IMR-90 (cell line): ENCODE measurements at regions not wholly inside any gene's neighbourhood (a gene's known extent, or its start where the extent isn't known, plus 50 kb on each side); places are given as distances from the start of the nearest gene placed in this dataset.

ENCODE experiments used
- ATAC-seq: fragments of 200-7000 bp; cut with Tn5 transposase; 2 replicates; pipeline ENCODE4 v1.9.1; 2020; ENCODE audit warnings: low read depth, mild to moderate bottlenecking, moderate library complexity
- BruUV-seq: library from RNA; stranded (reverse); fragments of 400-500 nt; replicated peaks from 2 replicates; lab custom pipeline; 2021; lab: Mats Ljungman, UMichigan
- CTCF ChIA-PET: fragments of 300-600 bp; formaldehyde crosslinking; extraction: SDS; loops from one replicate; lab custom pipeline; 2021; ENCODE audit warnings: antibody characterized with exemption; lab: Yijun Ruan, JAX
- POLR2A ChIA-PET: fragments of 300-600 bp; sonication (Branson Sonifier 250); formaldehyde crosslinking; loops from one replicate; lab custom pipeline; 2022; ENCODE audit warnings: antibody characterized with exemption; ENCODE audit not compliant: unreplicated experiment; lab: Charles Lee
- DNase-seq: peaks from one replicate; pipeline ENCODE4 v3.0.0; 2013
- H2AFZ ChIP-seq: replicated peaks from 2 replicates; pipeline ENCODE3; 2013; ENCODE audit warnings: low read length, mild to moderate bottlenecking; ENCODE audit not compliant: poor library complexity
- H2AK5ac ChIP-seq: 2 replicates; pipeline ENCODE4 v1.6.1; 2013; ENCODE audit warnings: low read depth, low read length, inconsistent platforms
- H2AK9ac ChIP-seq: replicated peaks from 2 replicates; pipeline ENCODE3; 2013; ENCODE audit warnings: mild to moderate bottlenecking, low read depth, low read length, moderate library complexity; ENCODE audit not compliant: poor library complexity
- H2BK120ac ChIP-seq: 2 replicates; pipeline ENCODE4 v1.6.1; 2013; ENCODE audit warnings: low read depth, low read length, inconsistent platforms
- H2BK15ac ChIP-seq: 3 replicates; pipeline ENCODE4 v1.6.1; 2013; ENCODE audit warnings: low read depth, low read length, inconsistent platforms
- H2BK20ac ChIP-seq: 2 replicates; pipeline ENCODE4 v1.6.1; 2013; ENCODE audit warnings: low read depth, mild to moderate bottlenecking, inconsistent platforms, low read length, moderate library complexity
- H2BK5ac ChIP-seq: 2 replicates; pipeline ENCODE4 v1.6.1; 2013; ENCODE audit warnings: mild to moderate bottlenecking, low read depth, low read length, inconsistent platforms; ENCODE audit not compliant: poor library complexity, severe bottlenecking
- H3K14ac ChIP-seq: replicated peaks from 2 replicates; pipeline ENCODE4 v1.6.1; 2013; ENCODE audit warnings: low read depth, low read length, inconsistent platforms
- H3K18ac ChIP-seq: 2 replicates; pipeline ENCODE4 v1.6.1; 2013; ENCODE audit warnings: low read depth, low read length, control low read depth
- H3K23ac ChIP-seq: 2 replicates; pipeline ENCODE4 v1.6.1; 2013; ENCODE audit warnings: low read depth, low read length, inconsistent platforms
- H3K27ac ChIP-seq: 2 replicates; pipeline ENCODE4 v1.5.1; 2013; ENCODE audit warnings: mild to moderate bottlenecking, control low read depth, low read length; ENCODE audit not compliant: insufficient read depth
- H3K27me3 ChIP-seq: 2 replicates; pipeline ENCODE4 v1.6.1; 2013; ENCODE audit warnings: low read length; ENCODE audit not compliant: control insufficient read depth, insufficient read depth
- H3K36me3 ChIP-seq: 2 replicates; pipeline ENCODE4 v1.6.1; 2013; ENCODE audit warnings: low read length, mixed read lengths; ENCODE audit not compliant: control insufficient read depth, insufficient read depth
- H3K4ac ChIP-seq: 2 replicates; pipeline ENCODE4 v1.6.1; 2013; ENCODE audit warnings: low read depth, low read length, inconsistent platforms
- H3K4me1 ChIP-seq: 2 replicates; pipeline ENCODE4 v1.6.1; 2013; ENCODE audit warnings: low read length, mixed read lengths; ENCODE audit not compliant: control insufficient read depth, insufficient read depth
- H3K4me2 ChIP-seq: 2 replicates; pipeline ENCODE4 v1.6.1; 2013; ENCODE audit warnings: low read depth, mild to moderate bottlenecking, control low read depth, low read length, moderate library complexity
- H3K4me3 ChIP-seq: 2 replicates; pipeline ENCODE4 v1.5.1; 2013; ENCODE audit warnings: low read depth, mild to moderate bottlenecking, control low read depth, low read length, moderate library complexity; ENCODE audit not compliant: insufficient read depth
- H3K56ac ChIP-seq: 2 replicates; pipeline ENCODE4 v1.6.1; 2013; ENCODE audit warnings: low read length, inconsistent platforms; ENCODE audit not compliant: insufficient read depth; ENCODE audit errors: extremely low read depth
- H3K79me1 ChIP-seq, 2 experiments: 2 replicates each; pipeline ENCODE4 v1.6.1; 2013; ENCODE audit warnings: low read length in 2 of 2, inconsistent platforms in 1 of 2, low read depth in 1 of 2
- H3K9ac ChIP-seq: 2 replicates; pipeline ENCODE4 v1.6.1; 2013; ENCODE audit warnings: low read depth, low read length, control low read depth
- H3K9me1 ChIP-seq: 2 replicates; pipeline ENCODE4 v1.6.1; 2013; ENCODE audit warnings: low read length, inconsistent platforms; ENCODE audit not compliant: insufficient read depth
- H3K9me3 ChIP-seq: 2 replicates; pipeline ENCODE4 v1.6.1; 2013; ENCODE audit warnings: low read length; ENCODE audit not compliant: control insufficient read depth, insufficient read depth
- H4K20me1 ChIP-seq: 2 replicates; pipeline ENCODE4 v1.6.1; 2013; ENCODE audit warnings: low read length, inconsistent platforms; ENCODE audit not compliant: insufficient read depth
- H4K5ac ChIP-seq: 2 replicates; pipeline ENCODE4 v1.6.1; 2013; ENCODE audit warnings: mild to moderate bottlenecking, low read depth, low read length, control low read depth
- H4K8ac ChIP-seq, 2 experiments: 2 replicates each; pipeline ENCODE4 v1.6.1; 2013; ENCODE audit warnings: low read depth in 2 of 2, low read length in 2 of 2, control low read depth in 1 of 2, inconsistent platforms in 1 of 2
- H4K91ac ChIP-seq: 2 replicates; pipeline ENCODE4 v1.6.1; 2013; ENCODE audit warnings: low read depth, low read length, inconsistent platforms; ENCODE audit not compliant: insufficient read depth
- BHLHE40 ChIP-seq: fragments of 150-350 bp; IDR thresholded peaks from 2 replicates; pipeline ENCODE4 v1.6.1; 2016; ENCODE audit warnings: mild to moderate bottlenecking, low read depth, low read length
- CEBPB ChIP-seq: IDR thresholded peaks from 2 replicates; pipeline ENCODE4 v1.6.1; 2012; ENCODE audit warnings: low read depth, low read length, improper control_type of control experiment
- CHD1 ChIP-seq: IDR thresholded peaks from 2 replicates; pipeline ENCODE4 v1.6.1; 2012; ENCODE audit warnings: low read depth, low read length, improper control_type of control experiment
- FOS ChIP-seq: fragments of 150-350 bp; IDR thresholded peaks from 2 replicates; pipeline ENCODE4 v1.6.1; 2016; ENCODE audit warnings: low read depth, low read length
- MAFK ChIP-seq: IDR thresholded peaks from 2 replicates; pipeline ENCODE4 v1.6.1; 2012; ENCODE audit warnings: low read depth, low read length, improper control_type of control experiment
- MAZ ChIP-seq: IDR thresholded peaks from 2 replicates; pipeline ENCODE4 v1.6.1; 2012; ENCODE audit warnings: low read depth, mild to moderate bottlenecking, low read length, improper control_type of control experiment, moderate library complexity, borderline replicate concordance
- NFE2L2 ChIP-seq: fragments of 150-350 bp; IDR thresholded peaks from 2 replicates; pipeline ENCODE4 v1.6.1; 2016; ENCODE audit warnings: low read depth, mild to moderate bottlenecking, low read length
- POLR2A ChIP-seq: IDR thresholded peaks from 2 replicates; pipeline ENCODE4 v1.6.1; 2012; ENCODE audit warnings: mild to moderate bottlenecking, low read depth, low read length
- RAD21 ChIP-seq: IDR thresholded peaks from 2 replicates; pipeline ENCODE4 v1.6.1; 2012; ENCODE audit warnings: low read length, improper control_type of control experiment
- RCOR1 ChIP-seq: IDR thresholded peaks from 2 replicates; pipeline ENCODE4 v1.6.1; 2012; ENCODE audit warnings: mild to moderate bottlenecking, low read length, improper control_type of control experiment; ENCODE audit not compliant: insufficient replicate concordance
- RFX5 ChIP-seq: IDR thresholded peaks from 2 replicates; pipeline ENCODE4 v1.8.0; 2012; ENCODE audit warnings: low read depth, mild to moderate bottlenecking, low read length, moderate library complexity
- SMC3 ChIP-seq: fragments of 150-350 bp; IDR thresholded peaks from 2 replicates; pipeline ENCODE4 v1.6.1; 2016; ENCODE audit warnings: low read depth, mild to moderate bottlenecking, antibody characterized with exemption, low read length, moderate library complexity
- WGBS, 2 experiments: methylation state at CpG; one replicate each; pipeline versions ENCODE4 v1.1.5 to v1.1.7; 2013; ENCODE audit warnings: missing lambda C conversion rate in 2 of 2; ENCODE audit not compliant: insufficient read length in 1 of 2; ENCODE audit errors: extremely low coverage in 2 of 2; 5-methylcytosine and 5-hydroxymethylcytosine counted together
- dilution Hi-C: fragments of 300-500 bp; cut with HindIII; formaldehyde crosslinking; loops from one replicate; pipeline ENCODE4 v1.14.3; 2018; ENCODE audit warnings: low sequenced_read_pairs; ENCODE audit not compliant: unreplicated experiment
- in situ Hi-C: fragments of 300-500 bp; cut with MboI; formaldehyde crosslinking; loops from 3 replicates; pipeline ENCODE4 v1.14.3; 2019; ENCODE audit warnings: low sequenced_read_pairs, inconsistent platforms, mixed read lengths
- intact Hi-C: fragments of 100-400 bp; cut with micrococcal nuclease; formaldehyde crosslinking; loops from 2 replicates; pipeline ENCODE4 v1.10.0; 2022
- TF ChIP-seq, protein P1 (sequence below): conservative IDR thresholded peaks from 2 replicates; pipeline ENCODE4 v1.5.1; 2012; ENCODE audit warnings: mild to moderate bottlenecking, low read depth, low read length, improper control_type of control experiment
- TF ChIP-seq, protein P2 (sequence below): fragments of 150-350 bp; IDR thresholded peaks from 2 replicates; pipeline ENCODE4 v1.6.1; 2016; ENCODE audit warnings: low read depth, mild to moderate bottlenecking, low read length, moderate library complexity, borderline replicate concordance
- TF ChIP-seq, protein P3 (sequence below): fragments of 150-350 bp; IDR thresholded peaks from 2 replicates; pipeline ENCODE4 v1.6.1; 2017; ENCODE audit warnings: mild to moderate bottlenecking, antibody characterized with exemption, low read length, low read depth

- H2BK20ac ChIP-seq, result peak overlapping the region; percentile 55; the same call in 1 of the 2 replicates
- peak overlapping the region; percentile 18 for H2AK5ac ChIP-seq
- peak overlapping the region; percentile 72 for H2BK15ac ChIP-seq
- dilution Hi-C loops (no loop called here), intact Hi-C loops (loop anchor here (2.0 to 5.0 kb wide), 8 partner anchors 61 to 656 kb away; no protein-coding TSS in a partner anchor), in situ Hi-C loops (loop anchor here (10.0 kb wide), 1 partner anchor 353 kb away; no protein-coding TSS in a partner anchor)
- peak overlapping the region; percentile 64 for H3K9ac ChIP-seq
- H3K27ac ChIP-seq, result peak overlapping the region; percentile 81
- ATAC-seq, result peak; percentile 73
- peaks cover 23 to 43% of the 10 kb centered on the region in 2 experiments; a peak in 3 of 4 replicates for H3K79me1 ChIP-seq
- ChIA-PET CTCF (interaction anchor here (0.6 to 1.6 kb wide), 10 partner anchors 14 to 351 kb away, joined by 3 to 7 read pairs (median 4); no protein-coding TSS in a partner anchor), POLR2A (interaction anchor here (0.9 kb wide), 1 partner anchor 653 kb away, joined by 3 read pairs; no protein-coding TSS in a partner anchor)
- H3K4me2 ChIP-seq, result peak overlapping the region; percentile 96
- H3K14ac ChIP-seq, result peak overlapping the region; percentile 70
- DNase-seq, result peak; percentile 34
- WGBS, 2 experiments, result 0% methylated on average over 17 of the region's 66 CpGs; no CpG with 5 or more reads in 1 of the 2 experiments
- peaks cover 10% of the 10 kb centered on the region for H3K9me1 ChIP-seq
- peak overlapping the region; percentile 82 for H4K91ac ChIP-seq
- H2AK9ac ChIP-seq, result peak overlapping the region; percentile 63
- H2BK120ac ChIP-seq, result peak overlapping the region; percentile 86
- H3K36me3 ChIP-seq, result no peaks in the 10 kb centered on the region
- no peaks in the 10 kb centered on the region for H3K27me3 ChIP-seq
- H3K4ac ChIP-seq, result peak overlapping the region; percentile 80
- BruUV-seq, result no TSS peak
- H2AFZ ChIP-seq, result peak overlapping the region; percentile 97
- no peaks in the 10 kb centered on the region for H4K20me1 ChIP-seq
- peaks cover 6% of the 10 kb centered on the region for H3K4me1 ChIP-seq
- no peaks in the 10 kb centered on the region for H3K9me3 ChIP-seq
- H3K23ac ChIP-seq, result peak overlapping the region; percentile 93
- peak overlapping the region; percentile 76 for H3K18ac ChIP-seq
- peak overlapping the region; percentile 76 for H4K8ac ChIP-seq
- peak overlapping the region; percentile 65 for H4K5ac ChIP-seq
- H3K4me3 ChIP-seq, result peak overlapping the region; percentile 91
- peak overlapping the region; percentile 82 for H2BK5ac ChIP-seq
- peak overlapping the region; percentile 53 for H3K56ac ChIP-seq
- TF ChIP-seq RAD21, result peak; percentile 51
- no peak for TF ChIP-seq BHLHE40
- TF ChIP-seq NFE2L2, result no peak
- TF ChIP-seq RCOR1, result no peak
- TF ChIP-seq, protein P1, sequence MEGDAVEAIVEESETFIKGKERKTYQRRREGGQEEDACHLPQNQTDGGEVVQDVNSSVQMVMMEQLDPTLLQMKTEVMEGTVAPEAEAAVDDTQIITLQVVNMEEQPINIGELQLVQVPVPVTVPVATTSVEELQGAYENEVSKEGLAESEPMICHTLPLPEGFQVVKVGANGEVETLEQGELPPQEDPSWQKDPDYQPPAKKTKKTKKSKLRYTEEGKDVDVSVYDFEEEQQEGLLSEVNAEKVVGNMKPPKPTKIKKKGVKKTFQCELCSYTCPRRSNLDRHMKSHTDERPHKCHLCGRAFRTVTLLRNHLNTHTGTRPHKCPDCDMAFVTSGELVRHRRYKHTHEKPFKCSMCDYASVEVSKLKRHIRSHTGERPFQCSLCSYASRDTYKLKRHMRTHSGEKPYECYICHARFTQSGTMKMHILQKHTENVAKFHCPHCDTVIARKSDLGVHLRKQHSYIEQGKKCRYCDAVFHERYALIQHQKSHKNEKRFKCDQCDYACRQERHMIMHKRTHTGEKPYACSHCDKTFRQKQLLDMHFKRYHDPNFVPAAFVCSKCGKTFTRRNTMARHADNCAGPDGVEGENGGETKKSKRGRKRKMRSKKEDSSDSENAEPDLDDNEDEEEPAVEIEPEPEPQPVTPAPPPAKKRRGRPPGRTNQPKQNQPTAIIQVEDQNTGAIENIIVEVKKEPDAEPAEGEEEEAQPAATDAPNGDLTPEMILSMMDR, result peak; percentile 45
- peak; percentile 2; the same call in 1 of the 2 replicates for TF ChIP-seq POLR2A
- no peak for TF ChIP-seq MAFK
- TF ChIP-seq CEBPB, result no peak
- TF ChIP-seq SMC3, result peak; percentile 43
- TF ChIP-seq, protein P2, sequence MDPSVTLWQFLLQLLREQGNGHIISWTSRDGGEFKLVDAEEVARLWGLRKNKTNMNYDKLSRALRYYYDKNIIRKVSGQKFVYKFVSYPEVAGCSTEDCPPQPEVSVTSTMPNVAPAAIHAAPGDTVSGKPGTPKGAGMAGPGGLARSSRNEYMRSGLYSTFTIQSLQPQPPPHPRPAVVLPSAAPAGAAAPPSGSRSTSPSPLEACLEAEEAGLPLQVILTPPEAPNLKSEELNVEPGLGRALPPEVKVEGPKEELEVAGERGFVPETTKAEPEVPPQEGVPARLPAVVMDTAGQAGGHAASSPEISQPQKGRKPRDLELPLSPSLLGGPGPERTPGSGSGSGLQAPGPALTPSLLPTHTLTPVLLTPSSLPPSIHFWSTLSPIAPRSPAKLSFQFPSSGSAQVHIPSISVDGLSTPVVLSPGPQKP, result no peak
- no peak for TF ChIP-seq RFX5
- no peak for TF ChIP-seq CHD1
- TF ChIP-seq, protein P3, sequence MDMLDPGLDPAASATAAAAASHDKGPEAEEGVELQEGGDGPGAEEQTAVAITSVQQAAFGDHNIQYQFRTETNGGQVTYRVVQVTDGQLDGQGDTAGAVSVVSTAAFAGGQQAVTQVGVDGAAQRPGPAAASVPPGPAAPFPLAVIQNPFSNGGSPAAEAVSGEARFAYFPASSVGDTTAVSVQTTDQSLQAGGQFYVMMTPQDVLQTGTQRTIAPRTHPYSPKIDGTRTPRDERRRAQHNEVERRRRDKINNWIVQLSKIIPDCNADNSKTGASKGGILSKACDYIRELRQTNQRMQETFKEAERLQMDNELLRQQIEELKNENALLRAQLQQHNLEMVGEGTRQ, result no peak
- no peak for TF ChIP-seq MAZ
- TF ChIP-seq FOS, result no peak
These were observed 226.7 kb upstream of the C2CD4B start for GRCh38 chr15:62391641-62392262.
